Hepatic stellate cell (primary cell): ENCODE measurements at regions not wholly inside any gene's neighbourhood (a gene's known extent, or its start where the extent isn't known, plus 50 kb on each side); places are given as distances from the start of the nearest gene placed in this dataset.
"Not testable (repeated sequence)": the region's sequence is repeated elsewhere in the genome, so short reads cannot be mapped to it uniquely, and the experiment has no call there.

Experiments used
- DNase-seq: peaks from one replicate; pipeline ENCODE4 v3.0.0; 2011; ENCODE audit warnings: low spot score

DNA sequence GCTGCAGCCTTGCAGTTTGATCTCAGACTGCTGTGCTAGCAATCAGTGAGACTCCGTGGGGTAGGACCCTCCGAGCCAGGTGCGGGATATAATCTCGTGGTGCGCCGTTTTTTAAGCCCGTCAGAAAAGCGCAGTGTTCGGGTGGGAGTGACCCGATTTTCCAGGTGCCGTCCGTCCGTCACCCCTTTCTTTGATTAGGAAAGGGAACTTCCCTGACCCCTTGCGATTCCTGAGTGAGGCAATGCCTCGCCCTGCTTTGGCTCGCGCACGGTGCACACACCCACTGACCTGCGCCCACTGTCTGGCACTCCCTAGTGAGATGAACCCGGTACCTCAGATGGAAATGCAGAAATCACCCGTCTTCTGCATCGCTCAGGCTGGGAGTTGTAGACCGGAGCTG lies 203.2 kb downstream of the SNCAIP start:
- DNase-seq, result not testable (repeated sequence)

- DNase-seq, result peak; percentile 49
Observed at GRCh38 chr5:122515709-122516431, 203.8 kb downstream of the SNCAIP start.

- DNase-seq, result no peak
Observed at GRCh38 chr5:122516432-122516743, 204.4 kb downstream of the SNCAIP start.

DNA sequence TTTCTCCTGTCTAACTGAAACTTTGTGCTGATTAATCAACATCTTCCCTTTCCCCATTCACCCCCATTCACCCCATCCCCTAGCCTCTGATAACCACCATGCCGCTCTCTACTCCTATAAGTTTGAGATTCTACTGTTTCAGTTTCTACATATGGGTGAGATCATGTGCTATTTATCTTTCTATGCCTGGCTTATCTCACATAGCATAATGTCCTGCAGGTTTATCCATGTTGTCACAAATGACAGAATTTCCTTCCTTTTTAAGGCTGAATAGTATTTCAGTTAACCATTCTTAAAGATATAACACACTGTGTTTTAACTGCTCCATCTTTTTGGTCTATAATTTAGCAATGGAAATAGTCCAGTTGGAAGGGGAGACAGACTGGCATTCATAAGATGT lies 205.1 kb downstream of the SNCAIP start:
- DNase-seq, result no peak

DNA sequence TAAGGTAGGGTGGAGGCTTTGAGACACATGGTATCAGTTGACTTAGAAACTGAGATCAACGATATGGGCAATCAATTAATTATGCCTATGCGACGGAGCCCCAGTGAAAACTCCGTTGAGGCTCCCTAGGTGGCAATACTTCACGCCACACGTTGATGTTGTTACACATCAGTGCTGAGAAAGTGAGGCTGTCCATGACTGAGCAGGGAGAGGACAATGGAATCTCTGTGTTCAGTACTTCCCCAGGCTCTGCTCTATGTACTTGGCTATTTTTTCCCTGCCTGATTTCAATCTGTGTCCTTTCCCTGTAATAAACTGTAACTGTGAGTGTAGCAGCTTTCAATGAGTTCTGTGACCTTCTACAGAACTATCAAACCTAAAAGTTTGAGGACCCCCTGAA lies 211.7 kb downstream of the SNCAIP start:
- no peak for DNase-seq

- DNase-seq, result no peak
Observed at GRCh38 chr5:122527547-122527946, 215.5 kb downstream of the SNCAIP start.

GRCh38 chr5:122532035-122532434 lies 220.0 kb downstream of the SNCAIP start:
- no peak for DNase-seq

DNA sequence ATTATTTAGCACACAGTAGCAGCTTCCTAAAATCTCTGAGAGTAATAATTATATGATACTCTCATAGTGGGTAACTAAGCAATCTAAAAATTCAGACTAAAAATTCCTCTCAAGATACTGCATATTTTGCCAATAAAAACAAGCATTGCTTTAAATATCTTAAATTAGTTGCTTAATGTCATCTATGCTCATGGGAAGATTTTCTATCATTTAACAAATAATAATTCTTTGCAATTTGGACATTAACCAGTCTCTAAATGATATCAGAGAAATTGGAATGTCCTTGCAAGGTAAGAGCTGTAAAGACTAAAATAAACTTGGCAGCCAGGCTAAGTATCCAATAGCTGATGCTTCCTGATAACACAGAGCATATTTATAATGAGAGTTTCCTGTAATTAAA lies 221.8 kb downstream of the SNCAIP start:
- no peak for DNase-seq

DNA sequence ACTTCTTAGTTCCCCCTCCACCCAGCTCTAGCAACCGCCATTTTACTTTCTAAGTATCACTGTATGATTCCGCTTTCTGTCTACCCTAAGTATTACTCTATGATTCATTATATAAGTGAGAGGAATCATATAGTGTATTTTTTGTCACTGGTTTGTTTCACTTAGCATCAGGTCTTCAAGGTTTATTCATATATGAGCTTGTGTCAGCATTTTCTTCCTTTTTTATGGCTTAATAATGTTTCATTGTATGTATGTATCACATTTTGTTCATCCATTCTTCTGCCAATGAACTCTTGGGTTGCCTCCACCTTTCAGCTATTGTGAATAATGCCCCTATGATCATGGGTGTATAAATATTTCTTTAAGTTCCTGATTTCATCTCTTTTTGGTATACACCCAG lies 222.8 kb downstream of the SNCAIP start:
- DNase-seq, result no peak

DNA sequence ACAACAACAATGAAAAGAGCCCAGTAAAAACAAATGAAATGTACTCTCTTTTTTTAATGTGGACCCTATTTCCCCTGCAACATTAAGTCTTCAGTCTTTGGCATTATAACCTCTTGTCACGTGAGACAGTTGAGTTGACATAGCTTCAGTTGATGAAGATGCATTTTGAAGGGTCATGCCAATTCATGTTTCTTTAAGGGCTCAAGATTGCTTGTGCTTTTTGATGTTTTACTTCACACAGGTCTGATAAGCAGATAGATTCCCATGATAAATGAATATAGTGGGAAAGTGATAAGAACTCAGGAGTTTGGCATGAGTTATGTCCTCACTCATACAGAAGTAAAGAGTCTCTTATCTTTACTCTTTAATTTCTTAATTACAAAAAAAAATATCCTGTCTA lies 229.4 kb downstream of the SNCAIP start:
- no peak for DNase-seq

DNA sequence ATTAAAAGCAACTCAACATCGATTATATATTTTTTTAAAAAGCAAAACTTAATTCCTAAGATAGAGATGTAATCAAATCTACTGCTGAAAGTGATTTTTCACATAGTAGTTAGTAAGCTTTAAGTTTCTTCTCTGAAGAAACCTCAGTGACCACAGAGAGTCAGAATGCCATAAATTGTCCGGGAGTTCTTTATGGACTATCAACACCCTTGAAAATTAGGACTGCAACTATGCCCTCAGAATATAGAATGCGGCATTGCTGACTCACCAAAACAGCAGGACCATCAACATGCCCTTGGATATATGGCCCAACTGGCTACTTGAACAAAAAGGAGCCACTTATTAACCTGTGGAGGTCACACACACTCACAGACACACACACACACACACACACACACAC lies 228.9 kb upstream of the SNX2 start:
- DNase-seq, result no peak

- no peak for DNase-seq
Observed at GRCh38 chr5:122547219-122547618, 227.7 kb upstream of the SNX2 start.

GRCh38 chr5:122547669-122548068 lies 227.2 kb upstream of the SNX2 start:
- no peak for DNase-seq

GRCh38 chr5:122559676-122560075 lies 215.2 kb upstream of the SNX2 start:
- no peak for DNase-seq

GRCh38 chr5:122561209-122561608 lies 213.7 kb upstream of the SNX2 start:
- DNase-seq, result no peak

DNA sequence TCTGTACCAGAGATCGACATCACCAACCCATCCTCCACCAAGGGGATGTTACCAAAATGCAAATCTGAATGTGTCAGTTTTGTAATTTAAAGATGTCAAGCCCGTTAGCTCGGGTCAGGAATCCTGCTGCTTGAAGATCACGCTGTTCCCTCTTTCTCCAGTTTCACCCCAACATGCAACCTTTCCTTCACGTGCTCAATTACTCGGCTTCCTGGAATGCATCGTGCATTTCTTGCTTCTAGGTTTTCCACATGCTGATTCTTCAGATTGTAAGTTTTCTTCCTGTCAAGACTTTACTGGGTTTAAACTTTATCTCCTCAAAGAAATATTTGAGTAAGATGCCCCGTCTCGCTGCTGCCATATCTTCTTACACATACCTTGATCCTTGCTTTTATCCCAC lies 209.5 kb upstream of the SNX2 start:
- DNase-seq, result no peak

DNA sequence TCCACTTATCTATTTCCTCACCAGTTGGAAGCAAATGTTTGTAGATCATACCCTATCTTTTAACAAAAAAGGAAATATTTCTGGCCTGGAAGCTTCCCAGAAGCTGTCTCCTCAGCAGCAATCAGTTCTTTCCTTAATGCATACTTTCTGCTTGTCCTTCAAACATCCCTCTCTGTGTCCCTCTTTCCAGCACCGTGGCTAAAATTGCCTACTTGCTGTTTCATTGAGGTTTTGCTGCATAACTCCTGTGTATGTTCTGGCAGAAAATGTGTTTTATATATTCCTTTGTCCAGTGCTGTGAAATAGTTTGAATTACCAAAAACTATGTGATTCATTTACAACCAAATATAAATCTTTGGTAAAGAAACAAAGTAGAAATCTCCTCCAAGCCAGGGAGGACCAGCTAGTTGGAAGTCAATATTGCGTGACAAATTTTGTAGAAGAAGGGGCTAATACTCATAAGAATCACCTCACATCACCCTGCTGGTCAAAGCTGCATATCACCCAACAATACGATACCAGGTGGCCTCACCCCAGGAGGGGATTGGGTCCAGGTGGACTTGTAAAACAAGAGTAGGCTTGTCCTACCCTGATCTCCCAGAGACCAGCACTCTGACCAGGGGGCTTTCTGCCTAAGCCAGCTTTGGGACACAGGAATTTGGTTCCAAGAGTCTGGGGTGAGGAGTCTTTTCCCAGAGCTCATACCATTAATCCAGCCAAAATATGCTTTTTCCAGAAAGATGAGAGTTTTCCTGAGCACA lies 198.4 kb upstream of the SNX2 start:
- no peak for DNase-seq

DNA sequence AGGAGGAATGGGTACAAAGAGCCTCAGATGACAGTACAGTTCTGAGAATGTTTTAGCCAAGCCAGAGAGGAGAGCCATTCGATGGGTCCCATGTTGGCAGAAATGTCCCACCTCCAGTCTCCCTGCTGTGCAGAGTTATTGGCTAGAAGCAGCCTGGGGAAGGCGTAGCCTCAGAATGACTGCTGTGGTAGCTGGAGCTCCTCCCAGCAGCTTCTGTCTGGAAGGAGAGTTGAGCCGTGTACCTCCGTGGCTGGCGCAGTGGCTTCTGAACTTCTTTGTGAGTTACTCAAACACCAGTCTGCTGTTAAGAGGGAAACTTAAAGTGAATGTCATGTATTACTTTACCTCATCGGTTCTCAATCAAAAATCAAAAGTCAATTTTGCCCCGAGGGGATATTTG lies 193.3 kb upstream of the SNX2 start:
- no peak for DNase-seq

DNA sequence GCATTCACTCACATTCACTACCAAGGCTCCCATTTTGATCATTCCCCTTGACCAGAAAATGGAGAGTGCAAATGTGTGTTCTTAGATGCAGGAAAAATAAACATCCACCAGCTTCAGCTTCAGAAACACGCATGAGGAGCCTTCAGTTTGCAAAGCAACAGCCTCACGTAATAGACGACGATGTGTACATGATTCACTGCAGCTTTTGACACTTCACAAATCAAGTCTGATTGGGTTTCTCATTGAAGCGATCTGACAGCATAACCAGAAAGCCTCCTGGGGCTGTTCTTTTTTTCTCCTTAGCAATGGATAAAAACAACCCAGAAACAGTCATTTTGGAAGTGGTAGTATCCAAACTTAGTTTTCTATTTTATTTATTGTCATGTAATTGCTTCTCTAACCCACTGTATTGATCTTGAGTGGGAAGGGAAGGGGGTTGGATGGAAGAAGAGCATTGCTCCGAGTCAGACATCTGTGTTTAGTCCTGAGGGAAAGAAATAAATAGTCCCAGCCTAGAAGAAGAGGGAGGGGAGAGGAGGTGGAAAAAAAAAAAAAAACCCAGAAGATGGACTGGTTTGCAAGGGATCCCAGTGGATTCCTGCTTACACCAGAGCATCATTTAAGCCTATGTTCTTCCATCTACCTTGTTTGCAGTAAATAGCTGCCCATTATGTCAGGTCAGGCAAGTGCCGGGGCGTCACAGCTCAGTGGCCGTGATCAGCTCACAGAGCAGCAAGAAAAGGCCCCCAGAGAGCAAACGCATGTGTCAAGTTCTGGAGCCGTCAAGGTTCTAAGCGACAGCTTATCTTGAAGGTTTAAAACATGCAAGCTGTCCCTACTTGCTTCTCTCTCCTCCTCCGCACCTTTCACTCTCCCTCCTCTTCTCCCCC lies 190.2 kb upstream of the SNX2 start:
- no peak for DNase-seq

DNA sequence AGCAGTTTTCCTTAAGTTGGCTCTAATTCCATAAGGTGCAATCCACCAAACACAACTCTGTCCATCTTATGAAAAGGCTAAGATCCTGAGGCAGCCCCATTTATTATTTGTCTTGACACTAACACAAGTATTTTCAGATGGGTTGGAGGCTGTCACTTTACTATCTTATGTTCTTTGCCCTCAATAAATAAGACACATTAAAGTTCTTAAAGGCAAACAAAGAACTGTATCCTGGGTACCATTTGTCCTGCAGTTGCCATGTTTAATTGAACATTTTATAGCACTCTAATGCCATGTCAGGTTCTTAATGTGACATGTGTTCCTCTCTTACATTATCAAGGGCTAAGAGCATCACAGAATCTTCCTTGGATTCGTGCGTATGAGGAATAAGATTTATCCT lies 189.5 kb upstream of the SNX2 start:
- DNase-seq, result no peak

DNA sequence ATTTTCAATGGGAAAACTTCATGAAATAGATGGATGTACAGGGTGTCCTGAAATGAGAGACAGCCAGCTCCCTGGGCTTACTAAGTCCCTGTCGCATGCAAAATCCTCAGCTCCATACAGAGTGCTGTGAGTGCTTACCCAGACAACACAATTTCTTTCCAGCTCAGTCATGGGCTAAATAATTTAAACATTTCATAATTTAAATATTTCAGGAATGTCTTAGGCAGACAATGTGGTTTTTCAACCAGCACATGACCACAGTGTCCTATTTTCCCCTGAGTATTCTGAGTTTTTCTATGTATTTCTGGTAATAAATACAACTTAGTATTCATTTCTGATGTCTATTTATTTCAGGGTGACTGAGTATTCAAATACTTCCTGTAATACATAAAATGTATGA lies 188.5 kb upstream of the SNX2 start:
- DNase-seq, result peak; percentile 46

- DNase-seq, result no peak
Observed at GRCh38 chr5:122591828-122592227, 183.1 kb upstream of the SNX2 start.

- no peak for DNase-seq
Observed at GRCh38 chr5:122599000-122599399, 175.9 kb upstream of the SNX2 start.
